ENCODE measurements at regions not wholly inside any gene's neighbourhood (a gene's known extent, or its start where the extent isn't known, plus 50 kb on each side); places are given as distances from the start of the nearest gene placed in this dataset.

DNA sequence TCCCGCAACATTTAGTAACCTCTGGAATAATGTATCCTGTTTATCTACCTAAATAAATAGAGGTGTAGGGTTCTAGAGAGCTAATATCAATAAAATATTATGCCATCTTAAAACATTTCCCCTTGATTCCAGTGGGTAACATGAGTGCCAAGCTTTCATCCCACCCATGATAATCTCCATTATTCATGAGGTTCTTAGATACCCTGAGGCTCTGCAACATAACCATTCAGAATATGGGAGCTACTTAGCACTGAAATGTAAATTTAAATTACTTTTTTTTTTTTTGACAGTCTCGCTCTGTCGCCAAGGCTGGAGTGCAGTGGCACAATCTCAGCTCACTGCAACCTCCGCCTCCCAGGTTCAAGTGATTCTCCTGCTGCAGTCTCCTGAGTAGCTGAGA is 832.7 kb downstream of the BRINP3 start:
- H3K9me2 ChIP-seq (ENCODE audit: insufficient read depth): no peaks in the 10 kb centered on the region
- in situ Hi-C loops (cut with MboI): no loop called here
- TF ChIP-seq EZH2 (IDR thresholded peaks at IDR 0.05; ENCODE audit: insufficient read depth, poor library complexity, severe bottlenecking): no peak
- no peak for TF ChIP-seq EZH2phosphoT487 (IDR thresholded peaks at IDR 0.05; ENCODE audit: insufficient read depth, low read depth)
- no peak for DNase-seq
- no peaks in the 10 kb centered on the region for H3K4me1 ChIP-seq (ENCODE audit: insufficient read depth)
- 47 to 63% methylated on average over 2 to 4 of the region's 4 CpGs for WGBS, 2 experiments (ENCODE audit: low coverage in 1 of 2, low lambda C conversion rate in 2 of 2, missing lambda C conversion rate in 2 of 2)
- H3K4me3 ChIP-seq: no peak overlapping the region
- no peak overlapping the region for H3K9ac ChIP-seq
- H3K9me3 ChIP-seq (ENCODE audit: low read depth): no peaks in the 10 kb centered on the region
- H3K36me3 ChIP-seq (ENCODE audit: low read depth): no peaks in the 10 kb centered on the region
- no peaks in the 10 kb centered on the region for H4K20me1 ChIP-seq (ENCODE audit: insufficient read depth)
- H3F3A ChIP-seq (ENCODE audit: insufficient read depth): no peaks in the 10 kb centered on the region
- H3K79me2 ChIP-seq (ENCODE audit: insufficient read depth): no peaks in the 10 kb centered on the region
- no peak overlapping the region for H3K4me2 ChIP-seq (ENCODE audit: unreplicated experiment)
- no peak overlapping the region for H3K27ac ChIP-seq
- H3K27me3 ChIP-seq (replicated peaks; ENCODE audit: insufficient read depth): no peaks in the 10 kb centered on the region
- no peak overlapping the region for H2AFZ ChIP-seq

DNA sequence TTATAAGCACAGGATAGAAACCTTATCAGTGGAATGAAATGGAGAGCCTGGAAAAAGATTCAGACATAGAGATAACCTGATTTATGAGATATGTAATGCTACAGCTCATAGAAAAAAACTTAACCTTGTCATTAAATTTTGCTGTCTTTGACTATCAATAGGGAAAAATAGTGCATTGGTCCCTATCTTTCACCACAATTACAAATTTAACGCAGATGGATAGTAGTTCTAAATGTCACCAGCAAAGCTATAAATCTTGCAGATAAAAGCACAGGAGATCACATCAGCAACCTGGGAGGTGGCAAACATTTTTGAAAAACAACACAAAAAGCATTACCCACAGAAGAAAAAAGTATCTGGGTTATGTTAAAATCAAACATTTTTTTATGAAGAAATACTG is 831.6 kb downstream of the BRINP3 start:
- Histone ChIP-seq H3K27me3 (replicated peaks; ENCODE audit: insufficient read depth) (no peaks in the 10 kb centered on the region), H3K27ac (no peak overlapping the region), H3F3A (ENCODE audit: insufficient read depth) (no peaks in the 10 kb centered on the region), H4K20me1 (ENCODE audit: insufficient read depth) (no peaks in the 10 kb centered on the region), H3K9ac (no peak overlapping the region), H3K9me2 (ENCODE audit: insufficient read depth) (no peaks in the 10 kb centered on the region), H3K4me1 (ENCODE audit: insufficient read depth) (no peaks in the 10 kb centered on the region), H3K36me3 (ENCODE audit: low read depth) (no peaks in the 10 kb centered on the region), H2AFZ (no peak overlapping the region), H3K4me3 (no peak overlapping the region), H3K79me2 (ENCODE audit: insufficient read depth) (no peaks in the 10 kb centered on the region), H3K9me3 (ENCODE audit: low read depth) (no peaks in the 10 kb centered on the region), H3K4me2 (ENCODE audit: unreplicated experiment) (no peak overlapping the region)
- in situ Hi-C loops (cut with MboI): no loop called here
- 39 to 44% methylated on average over 1 of the region's 1 CpG for WGBS, 2 experiments (ENCODE audit: low coverage in 1 of 2, low lambda C conversion rate in 2 of 2, missing lambda C conversion rate in 2 of 2)
- TF ChIP-seq EZH2 (IDR thresholded peaks at IDR 0.05; ENCODE audit: insufficient read depth, poor library complexity, severe bottlenecking): no peak
- no peak for TF ChIP-seq EZH2phosphoT487 (IDR thresholded peaks at IDR 0.05; ENCODE audit: insufficient read depth, low read depth)
- DNase-seq: no peak

DNA sequence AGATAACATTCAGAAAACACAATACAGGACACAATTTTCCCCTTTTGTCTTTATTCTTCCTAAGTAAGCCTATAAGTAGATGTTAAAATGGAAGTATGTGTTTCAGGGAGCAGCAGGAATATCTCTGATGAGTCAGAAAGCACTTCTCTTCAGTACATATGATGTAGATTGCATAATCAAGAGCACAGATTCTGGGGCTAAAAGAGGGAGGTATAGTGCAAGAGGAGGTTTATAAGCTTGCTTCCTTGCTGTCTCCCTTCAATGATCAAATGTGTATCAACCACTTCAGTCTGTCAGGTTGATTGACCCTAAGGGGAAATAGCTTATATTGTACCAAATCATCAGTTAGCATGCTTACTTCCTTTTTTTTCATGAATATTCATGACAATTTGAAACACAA is 822.8 kb downstream of the BRINP3 start:
- H3K9me2 ChIP-seq (ENCODE audit: insufficient read depth): no peaks in the 10 kb centered on the region
- in situ Hi-C loops (cut with MboI): no loop called here
- H3K9me3 ChIP-seq (ENCODE audit: low read depth): no peaks in the 10 kb centered on the region
- H3K27me3 ChIP-seq (replicated peaks; ENCODE audit: insufficient read depth): no peaks in the 10 kb centered on the region
- H4K20me1 ChIP-seq (ENCODE audit: insufficient read depth): no peaks in the 10 kb centered on the region
- H3K36me3 ChIP-seq (ENCODE audit: low read depth): no peaks in the 10 kb centered on the region
- H3K9ac ChIP-seq: no peak overlapping the region
- TF ChIP-seq EZH2phosphoT487 (IDR thresholded peaks at IDR 0.05; ENCODE audit: insufficient read depth, low read depth) (no peak), EZH2 (IDR thresholded peaks at IDR 0.05; ENCODE audit: insufficient read depth, poor library complexity, severe bottlenecking) (no peak)
- no peak for DNase-seq
- no peak overlapping the region for H3K4me3 ChIP-seq
- no peak overlapping the region for H2AFZ ChIP-seq
- H3K4me2 ChIP-seq (ENCODE audit: unreplicated experiment): no peak overlapping the region
- H3K4me1 ChIP-seq (ENCODE audit: insufficient read depth): no peaks in the 10 kb centered on the region
- H3K27ac ChIP-seq: no peak overlapping the region
- no peaks in the 10 kb centered on the region for H3K79me2 ChIP-seq (ENCODE audit: insufficient read depth)
- H3F3A ChIP-seq (ENCODE audit: insufficient read depth): no peaks in the 10 kb centered on the region

DNA sequence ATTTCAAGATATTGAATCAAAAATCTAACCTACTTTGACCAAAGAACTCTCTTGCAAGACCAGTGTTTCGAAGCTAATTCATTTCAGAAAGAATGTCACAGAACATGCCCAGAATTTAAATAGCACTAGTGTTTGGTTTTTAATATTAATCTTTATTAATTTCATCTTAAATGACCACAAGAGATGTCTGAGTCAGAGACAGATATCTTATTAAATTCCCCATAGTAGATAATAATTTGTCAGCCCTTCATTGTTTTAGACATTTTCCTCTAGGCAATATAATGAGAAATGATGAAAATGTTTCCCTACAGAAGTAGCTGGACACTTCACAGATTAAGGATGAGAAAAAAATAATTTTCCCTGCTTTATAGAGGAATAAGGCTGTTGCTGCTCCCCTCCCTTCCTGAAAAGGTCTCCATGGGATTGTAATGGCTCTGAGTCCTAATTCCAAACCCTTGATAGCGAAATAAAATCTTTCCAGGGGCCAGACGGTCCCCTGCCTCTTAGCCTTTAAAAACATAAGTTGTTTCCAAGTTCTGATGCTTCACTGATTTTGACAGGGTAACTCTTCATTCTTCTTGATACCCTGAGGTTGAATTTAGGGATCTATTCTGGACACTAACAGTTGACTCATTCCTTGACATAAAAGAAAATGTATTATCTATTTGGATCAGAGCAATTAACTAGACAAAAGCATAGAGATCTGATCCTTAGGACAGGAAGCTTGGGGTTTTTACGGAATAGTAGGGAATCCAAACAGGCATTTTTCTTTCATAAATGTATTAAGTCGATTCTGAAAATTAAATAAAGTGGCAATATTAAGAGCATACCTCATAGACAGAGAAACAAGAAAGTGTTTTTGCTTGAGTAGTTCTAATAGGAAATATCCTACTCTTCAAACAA is 820.8 kb downstream of the BRINP3 start:
- no peak overlapping the region for H3K9ac ChIP-seq
- H3F3A ChIP-seq (ENCODE audit: insufficient read depth): no peaks in the 10 kb centered on the region
- no peaks in the 10 kb centered on the region for H4K20me1 ChIP-seq (ENCODE audit: insufficient read depth)
- 9 to 14% methylated on average over 5 of the region's 5 CpGs for WGBS, 2 experiments (ENCODE audit: low coverage in 1 of 2, low lambda C conversion rate in 2 of 2, missing lambda C conversion rate in 2 of 2)
- H3K27me3 ChIP-seq (replicated peaks; ENCODE audit: insufficient read depth): no peaks in the 10 kb centered on the region
- no peak overlapping the region for H3K4me2 ChIP-seq (ENCODE audit: unreplicated experiment)
- H3K27ac ChIP-seq: no peak overlapping the region
- no peaks in the 10 kb centered on the region for H3K36me3 ChIP-seq (ENCODE audit: low read depth)
- no peaks in the 10 kb centered on the region for H3K4me1 ChIP-seq (ENCODE audit: insufficient read depth)
- no peak overlapping the region for H3K4me3 ChIP-seq
- TF ChIP-seq EZH2phosphoT487 (IDR thresholded peaks at IDR 0.05; ENCODE audit: insufficient read depth, low read depth) (no peak), EZH2 (IDR thresholded peaks at IDR 0.05; ENCODE audit: insufficient read depth, poor library complexity, severe bottlenecking) (no peak)
- H3K9me3 ChIP-seq (ENCODE audit: low read depth): no peaks in the 10 kb centered on the region
- no peaks in the 10 kb centered on the region for H3K9me2 ChIP-seq (ENCODE audit: insufficient read depth)
- H3K79me2 ChIP-seq (ENCODE audit: insufficient read depth): no peaks in the 10 kb centered on the region
- no peak overlapping the region for H2AFZ ChIP-seq
- in situ Hi-C loops (cut with MboI): no loop called here
- DNase-seq: no peak
